Cardiac fibroblast (primary cell): ENCODE measurements at regions not wholly inside any gene's neighbourhood (a gene's known extent, or its start where the extent isn't known, plus 50 kb on each side); places are given as distances from the start of the nearest gene placed in this dataset.

ENCODE experiments used
- DNase-seq, 2 donors: peaks; one replicate each; pipeline versions ENCODE4 v3.0.0 to v3.0.0-alpha.2; 2010; ENCODE audit warnings: low read depth in 2 of 2
- H3K4me3 ChIP-seq, 2 donors: replicated peaks in 1 of 2; 1 replicate in 1 of 2; 2 replicates in 1 of 2; pipeline ENCODE4 v1.5.1; 2011; ENCODE audit warnings: low read depth in 2 of 2, low read length in 2 of 2, mild to moderate bottlenecking in 2 of 2, moderate library complexity in 1 of 2
- TF ChIP-seq, protein P1 (sequence below): IDR thresholded peaks from one replicate; pipeline ENCODE4 v1.5.1; 2011; ENCODE audit warnings: low read depth, mild to moderate bottlenecking, low read length, inconsistent platforms

DNA sequence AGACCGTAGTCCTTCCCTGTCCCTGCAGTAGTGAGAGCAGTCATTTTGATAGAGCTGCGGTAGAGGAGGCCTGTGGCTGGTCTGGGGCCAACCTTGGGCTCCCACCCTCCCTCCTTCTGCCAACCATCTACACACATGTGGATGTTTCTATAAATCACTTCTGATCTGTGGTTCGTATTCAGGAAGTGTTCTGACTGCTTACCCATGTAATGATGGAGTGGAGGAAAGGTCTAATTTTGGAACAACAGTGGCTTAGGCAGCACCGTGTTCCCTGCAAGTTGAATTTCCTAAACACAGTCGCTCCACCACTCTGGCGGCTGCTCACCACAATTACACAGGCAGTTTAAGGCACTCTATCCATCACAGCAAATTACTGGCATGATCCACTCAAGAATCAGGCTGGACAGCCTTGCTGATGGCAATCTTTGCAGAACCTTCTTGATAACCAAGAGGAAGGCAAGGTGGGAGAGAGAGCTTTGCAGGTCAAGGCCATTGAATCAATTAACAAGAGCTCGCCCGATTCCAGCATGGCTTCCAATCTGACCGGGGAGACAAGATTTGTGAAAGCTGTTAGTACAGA lies 104.7 kb upstream of the VEPH1 start:
- no peak overlapping the region for H3K4me3 ChIP-seq
- DNase-seq: no peak
- TF ChIP-seq, protein P1, sequence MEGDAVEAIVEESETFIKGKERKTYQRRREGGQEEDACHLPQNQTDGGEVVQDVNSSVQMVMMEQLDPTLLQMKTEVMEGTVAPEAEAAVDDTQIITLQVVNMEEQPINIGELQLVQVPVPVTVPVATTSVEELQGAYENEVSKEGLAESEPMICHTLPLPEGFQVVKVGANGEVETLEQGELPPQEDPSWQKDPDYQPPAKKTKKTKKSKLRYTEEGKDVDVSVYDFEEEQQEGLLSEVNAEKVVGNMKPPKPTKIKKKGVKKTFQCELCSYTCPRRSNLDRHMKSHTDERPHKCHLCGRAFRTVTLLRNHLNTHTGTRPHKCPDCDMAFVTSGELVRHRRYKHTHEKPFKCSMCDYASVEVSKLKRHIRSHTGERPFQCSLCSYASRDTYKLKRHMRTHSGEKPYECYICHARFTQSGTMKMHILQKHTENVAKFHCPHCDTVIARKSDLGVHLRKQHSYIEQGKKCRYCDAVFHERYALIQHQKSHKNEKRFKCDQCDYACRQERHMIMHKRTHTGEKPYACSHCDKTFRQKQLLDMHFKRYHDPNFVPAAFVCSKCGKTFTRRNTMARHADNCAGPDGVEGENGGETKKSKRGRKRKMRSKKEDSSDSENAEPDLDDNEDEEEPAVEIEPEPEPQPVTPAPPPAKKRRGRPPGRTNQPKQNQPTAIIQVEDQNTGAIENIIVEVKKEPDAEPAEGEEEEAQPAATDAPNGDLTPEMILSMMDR: no peak

DNA sequence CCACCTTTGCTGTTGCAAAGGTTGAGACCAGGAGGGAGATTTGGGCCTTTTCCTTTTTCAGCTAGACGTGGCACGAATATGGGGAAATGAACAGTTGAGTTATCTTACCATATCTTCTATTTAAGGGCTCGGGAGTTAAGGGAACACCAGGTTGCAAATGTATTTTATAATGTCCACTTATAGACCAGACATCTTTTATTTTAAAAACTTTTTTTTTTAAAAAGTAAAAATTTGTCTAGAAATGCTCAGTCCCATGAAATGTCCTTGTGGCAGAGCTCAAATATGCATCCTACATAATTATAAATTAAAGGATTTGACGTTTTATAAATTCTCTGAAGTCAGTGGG lies 103.6 kb upstream of the VEPH1 start:
- DNase-seq: no peak
- TF ChIP-seq, protein P1: no peak
- no peak overlapping the region for H3K4me3 ChIP-seq

DNA sequence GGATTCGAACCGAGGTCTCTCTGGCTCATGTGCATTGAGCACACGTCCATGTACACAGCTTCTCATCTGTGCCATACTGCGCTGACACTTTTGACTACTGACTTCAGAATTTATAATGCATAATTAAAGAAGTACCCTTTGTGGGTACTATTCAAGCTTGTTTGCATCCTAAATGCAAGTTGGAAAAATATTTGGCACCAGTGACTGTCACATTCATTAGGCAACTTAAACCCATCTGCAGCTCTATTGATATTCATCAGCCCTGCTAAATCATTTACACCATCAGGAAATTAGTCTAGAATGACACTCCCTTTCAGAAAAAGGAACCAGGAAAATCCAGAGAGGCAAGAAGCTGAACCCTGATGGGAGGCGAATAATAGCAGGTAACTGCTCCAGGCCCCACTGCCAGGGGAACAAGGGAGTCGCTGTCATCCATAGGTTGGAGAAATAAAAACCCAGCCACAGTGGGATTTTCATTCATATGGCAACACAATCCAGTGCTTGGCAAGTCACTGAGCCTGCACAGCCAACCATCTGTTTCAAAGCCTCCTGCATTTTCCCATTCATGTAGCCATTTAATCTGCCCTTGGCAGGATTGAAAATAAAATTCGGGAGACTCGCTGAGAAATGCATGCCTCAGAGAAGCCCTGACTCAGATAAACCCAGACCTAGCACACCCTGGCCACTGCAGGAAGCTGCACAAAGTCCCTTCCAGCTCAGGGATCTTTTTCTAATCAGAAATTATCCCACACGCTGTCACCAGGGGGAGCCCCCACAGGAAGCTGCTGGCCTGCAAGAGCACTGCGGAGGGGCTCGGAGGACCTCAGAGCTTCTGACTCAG lies 103.0 kb upstream of the VEPH1 start:
- TF ChIP-seq, protein P1: peak; percentile 92
- no peak overlapping the region for H3K4me3 ChIP-seq
- DNase-seq: peak; percentile 77 to 81

DNA sequence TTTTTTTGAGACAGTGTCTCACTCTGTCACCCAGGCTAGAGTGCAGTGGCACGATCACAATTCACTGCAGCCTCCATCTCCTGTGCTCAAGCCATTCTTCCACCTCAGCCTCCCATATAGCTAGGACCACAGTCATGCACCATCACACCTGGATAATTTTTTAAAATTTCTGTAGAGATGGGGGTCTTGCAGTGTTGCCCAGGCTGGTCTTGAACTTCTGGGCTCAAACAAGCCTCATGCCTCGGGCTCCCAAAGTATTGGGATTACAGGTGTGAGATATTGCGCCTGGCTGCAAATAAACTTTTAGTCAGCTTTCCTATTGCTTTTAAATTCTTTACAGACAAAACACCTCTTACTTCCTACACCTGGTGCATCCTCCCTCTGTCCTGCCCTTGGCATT lies 102.1 kb upstream of the VEPH1 start:
- DNase-seq: no peak
- TF ChIP-seq, protein P1: no peak
- no peak overlapping the region for H3K4me3 ChIP-seq

DNA sequence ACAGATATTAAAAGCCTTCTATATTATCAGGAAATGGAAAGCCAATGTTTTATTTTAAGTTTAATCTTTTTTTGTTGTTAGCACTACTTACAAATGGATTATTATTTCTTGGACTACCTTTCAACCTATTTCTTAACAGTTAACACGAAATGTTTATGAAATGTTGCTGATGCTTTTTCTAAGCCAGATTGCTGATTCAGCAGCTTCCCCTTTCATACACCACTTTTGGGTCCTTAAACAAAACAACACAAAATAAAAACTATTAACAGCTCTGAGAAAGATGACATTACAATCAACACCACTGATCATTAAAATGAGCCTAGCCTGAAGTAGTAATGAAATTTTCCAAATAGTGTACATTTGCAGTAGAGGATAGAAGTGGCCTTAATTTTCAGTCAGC lies 99.2 kb upstream of the VEPH1 start:
- no peak for DNase-seq
- TF ChIP-seq, protein P1: no peak
- H3K4me3 ChIP-seq: no peak overlapping the region

DNA sequence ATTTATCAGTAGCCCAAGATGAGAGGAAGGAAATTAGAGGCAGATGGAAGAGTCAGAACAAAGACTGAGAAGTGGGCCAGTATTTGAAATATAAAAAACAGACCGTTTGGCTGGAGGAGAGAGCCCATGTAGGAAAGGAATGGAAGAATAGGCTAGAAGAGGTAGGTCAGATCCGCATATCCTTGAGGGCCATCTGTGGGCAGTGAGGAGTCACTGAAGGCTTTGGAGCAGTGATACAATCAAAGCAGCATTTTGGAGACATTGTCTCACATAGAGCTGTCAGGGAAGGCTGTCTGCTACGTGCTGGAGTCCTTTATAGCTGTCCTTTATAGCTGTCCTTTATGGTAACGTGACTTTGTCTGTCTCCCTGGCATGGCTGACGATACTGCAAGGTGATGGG lies 92.0 kb upstream of the VEPH1 start:
- no peak overlapping the region for H3K4me3 ChIP-seq
- DNase-seq: no peak
- TF ChIP-seq, protein P1: no peak
